Mammary epithelial cell (primary cell): ENCODE measurements at regions not wholly inside any gene's neighbourhood (a gene's known extent, or its start where the extent isn't known, plus 50 kb on each side); places are given as distances from the start of the nearest gene placed in this dataset.

Experiments used
- EZH2 ChIP-seq: IDR thresholded peaks from 2 replicates; pipeline ENCODE4 v1.6.1; 2012; ENCODE audit warnings: low read length, inconsistent platforms, borderline replicate concordance
- TF ChIP-seq, protein P1 (sequence below), 2 donors: IDR thresholded peaks in 1 of 2; conservative IDR thresholded peaks in 1 of 2; 2 replicates each; pipeline ENCODE4 v1.5.1; 2011 to 2012; ENCODE audit warnings: inconsistent platforms in 2 of 2, low read length in 2 of 2, mild to moderate bottlenecking in 2 of 2, control low read depth in 1 of 2, low read depth in 1 of 2; ENCODE audit not compliant: insufficient read depth in 1 of 2; ENCODE audit errors: extremely low read depth in 1 of 2

DNA sequence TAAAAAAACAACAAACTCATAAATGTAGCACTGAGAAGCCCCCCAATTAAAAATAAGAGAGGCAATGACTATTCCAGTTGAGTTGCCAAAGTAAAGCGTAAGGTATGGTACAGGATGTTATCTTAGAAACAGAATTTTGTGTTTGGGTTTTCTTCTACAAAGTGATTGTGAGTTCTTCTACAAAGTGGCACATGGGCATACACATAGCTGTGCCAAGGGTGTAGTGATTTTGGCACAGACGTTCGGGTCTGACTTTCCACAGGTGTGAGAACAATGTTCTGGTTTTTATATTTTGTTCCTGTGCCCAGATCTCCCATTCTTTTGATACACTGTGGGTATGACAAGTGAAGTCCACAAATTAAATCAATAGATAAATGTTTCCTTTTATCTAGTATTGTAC is 190.1 kb upstream of the CSNK1A1L start:
- TF ChIP-seq, protein P1, sequence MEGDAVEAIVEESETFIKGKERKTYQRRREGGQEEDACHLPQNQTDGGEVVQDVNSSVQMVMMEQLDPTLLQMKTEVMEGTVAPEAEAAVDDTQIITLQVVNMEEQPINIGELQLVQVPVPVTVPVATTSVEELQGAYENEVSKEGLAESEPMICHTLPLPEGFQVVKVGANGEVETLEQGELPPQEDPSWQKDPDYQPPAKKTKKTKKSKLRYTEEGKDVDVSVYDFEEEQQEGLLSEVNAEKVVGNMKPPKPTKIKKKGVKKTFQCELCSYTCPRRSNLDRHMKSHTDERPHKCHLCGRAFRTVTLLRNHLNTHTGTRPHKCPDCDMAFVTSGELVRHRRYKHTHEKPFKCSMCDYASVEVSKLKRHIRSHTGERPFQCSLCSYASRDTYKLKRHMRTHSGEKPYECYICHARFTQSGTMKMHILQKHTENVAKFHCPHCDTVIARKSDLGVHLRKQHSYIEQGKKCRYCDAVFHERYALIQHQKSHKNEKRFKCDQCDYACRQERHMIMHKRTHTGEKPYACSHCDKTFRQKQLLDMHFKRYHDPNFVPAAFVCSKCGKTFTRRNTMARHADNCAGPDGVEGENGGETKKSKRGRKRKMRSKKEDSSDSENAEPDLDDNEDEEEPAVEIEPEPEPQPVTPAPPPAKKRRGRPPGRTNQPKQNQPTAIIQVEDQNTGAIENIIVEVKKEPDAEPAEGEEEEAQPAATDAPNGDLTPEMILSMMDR (conservative IDR thresholded peaks at IDR 0.05 in 1 of 2, IDR thresholded peaks at IDR 0.05 in 1 of 2; ENCODE audit: extremely low read depth in 1 of 2, insufficient read depth in 1 of 2, low read depth in 1 of 2, low read length in 2 of 2) = no peak
- no peak for TF ChIP-seq EZH2
